ENCODE measurements at regions not wholly inside any gene's neighbourhood (a gene's known extent, or its start where the extent isn't known, plus 50 kb on each side); places are given as distances from the start of the nearest gene placed in this dataset.
A peak's percentile ranks its signal among the peaks of the same experiment; 100 is the strongest.

DNA sequence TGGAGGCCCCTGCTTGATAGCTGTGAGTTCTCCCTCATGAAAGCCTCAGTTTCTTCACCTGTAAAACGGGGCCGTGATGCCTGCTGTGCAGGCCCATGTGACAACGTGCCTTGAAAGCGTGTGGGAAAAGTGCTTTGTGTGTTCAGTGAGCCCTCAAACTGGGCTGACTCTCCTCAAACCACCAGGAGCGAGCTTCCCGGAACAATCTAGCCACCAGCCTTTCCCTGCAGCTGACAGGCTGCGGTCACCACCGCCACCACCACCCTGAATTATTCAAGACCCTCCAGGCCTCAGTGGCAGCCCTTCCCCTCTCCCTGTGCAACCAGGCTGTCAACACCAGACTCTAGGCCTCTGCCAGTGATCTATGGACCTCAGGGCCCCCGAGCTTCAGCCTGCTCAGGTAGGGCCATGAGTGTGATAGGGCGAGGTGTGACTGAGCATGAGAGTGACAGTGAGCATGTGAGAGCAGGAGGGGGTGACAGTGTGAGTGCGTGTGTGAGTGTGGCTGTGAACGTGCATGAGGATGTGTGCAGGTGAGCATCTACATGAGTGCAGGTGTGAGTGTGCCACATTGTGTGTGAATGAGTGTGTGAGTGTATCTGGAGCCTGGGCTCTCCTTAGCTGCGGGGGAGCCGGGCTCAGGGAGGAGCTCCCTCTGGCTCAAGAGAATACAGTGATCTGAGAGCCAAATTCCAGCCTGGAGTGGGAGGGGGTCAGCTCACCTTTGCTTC, 53.3 kb upstream of the PSD2 start:
- Histone ChIP-seq H3K79me2 (ENCODE audit: control insufficient read depth, insufficient read depth, low read length) (no peaks in the 10 kb centered on the region), H2AFZ (ENCODE audit: control insufficient read depth, low read depth, low read length) (no peak overlapping the region), H3K4me3 (no peak overlapping the region), H4K20me1 (ENCODE audit: control insufficient read depth, insufficient read depth) (no peaks in the 10 kb centered on the region), H3K9ac (ENCODE audit: control insufficient read depth, insufficient read depth, low read length) (no peak overlapping the region), H3K4me1 (ENCODE audit: control insufficient read depth, insufficient read depth, low read length) (peaks cover 45% of the 10 kb centered on the region), H3K4me2 (ENCODE audit: control insufficient read depth, insufficient read depth) (no peak overlapping the region), H3K9me3 (replicated peaks; ENCODE audit: control insufficient read depth, insufficient read depth, low read length) (no peaks in the 10 kb centered on the region), H3K27me3 (replicated peaks in 1 of 2; ENCODE audit: control insufficient read depth in 2 of 2, insufficient read depth in 2 of 2, low read length in 1 of 2) (peaks cover 0 to 4% of the 10 kb centered on the region in 2 experiments; a peak in 2 of 4 replicates), H3K36me3 (ENCODE audit: control insufficient read depth in 2 of 2, insufficient read depth in 2 of 2, low read length in 1 of 2) (no peaks in the 10 kb centered on the region), H3K27ac (ENCODE audit: control insufficient read depth, insufficient read depth) (no peak overlapping the region)
- TF ChIP-seq, protein P1, sequence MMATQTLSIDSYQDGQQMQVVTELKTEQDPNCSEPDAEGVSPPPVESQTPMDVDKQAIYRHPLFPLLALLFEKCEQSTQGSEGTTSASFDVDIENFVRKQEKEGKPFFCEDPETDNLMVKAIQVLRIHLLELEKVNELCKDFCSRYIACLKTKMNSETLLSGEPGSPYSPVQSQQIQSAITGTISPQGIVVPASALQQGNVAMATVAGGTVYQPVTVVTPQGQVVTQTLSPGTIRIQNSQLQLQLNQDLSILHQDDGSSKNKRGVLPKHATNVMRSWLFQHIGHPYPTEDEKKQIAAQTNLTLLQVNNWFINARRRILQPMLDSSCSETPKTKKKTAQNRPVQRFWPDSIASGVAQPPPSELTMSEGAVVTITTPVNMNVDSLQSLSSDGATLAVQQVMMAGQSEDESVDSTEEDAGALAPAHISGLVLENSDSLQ (IDR thresholded peaks at IDR 0.05), result peak; percentile 43; the same call in 1 of the 2 replicates
- no peak for TF ChIP-seq CBX3 (IDR thresholded peaks at IDR 0.05; ENCODE audit: borderline replicate concordance, low read depth)
- in situ Hi-C loops (cut with MboI) (no loop called here), intact Hi-C loops (cut with micrococcal nuclease; ENCODE audit: unreplicated experiment) (no loop called here)
- FAIRE-seq (no peak), DNase-seq (ENCODE audit: low read depth, low spot score) (no peak), ATAC-seq (no peak)
- RAD21 ChIA-PET (ENCODE audit: unreplicated experiment), result interaction anchor here (0.8 to 1.6 kb wide), 7 partner anchors 12 to 108 kb away, joined by 3 to 5 read pairs (median 4); no protein-coding TSS in a partner anchor
- WGBS (ENCODE audit: insufficient coverage, insufficient replicate concordance, low lambda C conversion rate, missing lambda C conversion rate), result 67% methylated on average over 14 of the region's 14 CpGs
- CTCF ChIA-PET, result interaction anchor here (0.6 to 2.2 kb wide), 7 partner anchors 11 to 176 kb away, joined by 3 to 5 read pairs (median 3); no protein-coding TSS in a partner anchor
- SMC1A ChIA-PET (ENCODE audit: uncharacterized antibody, unreplicated experiment), result interaction anchor here (0.9 to 6.6 kb wide), 4 partner anchors 10 to 106 kb away, joined by 3 to 50 read pairs (median 7); no protein-coding TSS in a partner anchor
- no TSS peak for BruUV-seq (replicated peaks)
- POLR2A ChIA-PET, result interaction anchor here (0.6 to 0.9 kb wide), 2 partner anchors 108 to 299 kb away, joined by 4 to 5 read pairs; no protein-coding TSS in a partner anchor

All from GM12878 (cell line).